ENCODE measurements at regions not wholly inside any gene's neighbourhood (a gene's known extent, or its start where the extent isn't known, plus 50 kb on each side); places are given as distances from the start of the nearest gene placed in this dataset.

DNA sequence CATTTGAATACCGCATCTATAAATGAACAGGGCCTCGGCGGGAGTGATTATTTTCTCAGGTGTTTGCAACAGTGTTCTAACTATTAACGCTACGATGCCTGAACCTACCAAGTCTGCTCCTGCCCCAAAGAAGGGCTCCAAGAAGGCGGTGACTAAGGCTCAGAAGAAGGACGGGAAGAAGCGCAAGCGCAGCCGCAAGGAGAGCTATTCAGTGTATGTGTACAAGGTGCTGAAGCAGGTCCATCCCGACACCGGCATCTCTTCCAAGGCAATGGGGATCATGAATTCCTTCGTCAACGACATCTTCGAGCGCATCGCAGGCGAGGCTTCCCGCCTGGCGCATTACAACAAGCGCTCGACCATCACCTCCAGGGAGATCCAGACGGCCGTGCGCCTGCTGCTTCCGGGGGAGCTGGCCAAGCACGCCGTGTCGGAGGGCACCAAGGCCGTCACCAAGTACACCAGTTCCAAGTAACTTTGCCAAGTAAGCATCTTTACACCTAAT, 70.9 kb downstream of the HFE start:
- H3K9me3 ChIP-seq = no peaks in the 10 kb centered on the region
- intact Hi-C loops (cut with DNase I) = loop anchor here in 7 of 10 donors (1.0 to 5.0 kb wide), 7 partner anchors 39 to 128 kb away; a partner anchor contains a TSS
- TF ChIP-seq, protein P1, sequence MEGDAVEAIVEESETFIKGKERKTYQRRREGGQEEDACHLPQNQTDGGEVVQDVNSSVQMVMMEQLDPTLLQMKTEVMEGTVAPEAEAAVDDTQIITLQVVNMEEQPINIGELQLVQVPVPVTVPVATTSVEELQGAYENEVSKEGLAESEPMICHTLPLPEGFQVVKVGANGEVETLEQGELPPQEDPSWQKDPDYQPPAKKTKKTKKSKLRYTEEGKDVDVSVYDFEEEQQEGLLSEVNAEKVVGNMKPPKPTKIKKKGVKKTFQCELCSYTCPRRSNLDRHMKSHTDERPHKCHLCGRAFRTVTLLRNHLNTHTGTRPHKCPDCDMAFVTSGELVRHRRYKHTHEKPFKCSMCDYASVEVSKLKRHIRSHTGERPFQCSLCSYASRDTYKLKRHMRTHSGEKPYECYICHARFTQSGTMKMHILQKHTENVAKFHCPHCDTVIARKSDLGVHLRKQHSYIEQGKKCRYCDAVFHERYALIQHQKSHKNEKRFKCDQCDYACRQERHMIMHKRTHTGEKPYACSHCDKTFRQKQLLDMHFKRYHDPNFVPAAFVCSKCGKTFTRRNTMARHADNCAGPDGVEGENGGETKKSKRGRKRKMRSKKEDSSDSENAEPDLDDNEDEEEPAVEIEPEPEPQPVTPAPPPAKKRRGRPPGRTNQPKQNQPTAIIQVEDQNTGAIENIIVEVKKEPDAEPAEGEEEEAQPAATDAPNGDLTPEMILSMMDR (IDR thresholded peaks at IDR 0.05) = no peak
- TF ChIP-seq POLR2A (IDR thresholded peaks at IDR 0.05) = peak; percentile 63 to 99
- peak overlapping the region; percentile 8 to 98 (median 95) for H3K27ac ChIP-seq
- DNase-seq (peak; percentile 70 to 83 (median 81)), ATAC-seq (peak; percentile 3 to 17 (median 14))
- WGBS, 4 donors = 0 to 1% (median 0%) methylated on average over 18 to 30 of the region's 30 CpGs
- H3K4me3 ChIP-seq = peak overlapping the region; percentile 35 to 94 (median 78)
- H3K4me1 ChIP-seq = peaks cover 0 to 30% (median 11%) of the 10 kb centered on the region in 12 donors
- no peaks in the 10 kb centered on the region for H3K27me3 ChIP-seq
- peaks cover 0 to 4% (median 0%) of the 10 kb centered on the region in 9 donors for H3K36me3 ChIP-seq

DNA sequence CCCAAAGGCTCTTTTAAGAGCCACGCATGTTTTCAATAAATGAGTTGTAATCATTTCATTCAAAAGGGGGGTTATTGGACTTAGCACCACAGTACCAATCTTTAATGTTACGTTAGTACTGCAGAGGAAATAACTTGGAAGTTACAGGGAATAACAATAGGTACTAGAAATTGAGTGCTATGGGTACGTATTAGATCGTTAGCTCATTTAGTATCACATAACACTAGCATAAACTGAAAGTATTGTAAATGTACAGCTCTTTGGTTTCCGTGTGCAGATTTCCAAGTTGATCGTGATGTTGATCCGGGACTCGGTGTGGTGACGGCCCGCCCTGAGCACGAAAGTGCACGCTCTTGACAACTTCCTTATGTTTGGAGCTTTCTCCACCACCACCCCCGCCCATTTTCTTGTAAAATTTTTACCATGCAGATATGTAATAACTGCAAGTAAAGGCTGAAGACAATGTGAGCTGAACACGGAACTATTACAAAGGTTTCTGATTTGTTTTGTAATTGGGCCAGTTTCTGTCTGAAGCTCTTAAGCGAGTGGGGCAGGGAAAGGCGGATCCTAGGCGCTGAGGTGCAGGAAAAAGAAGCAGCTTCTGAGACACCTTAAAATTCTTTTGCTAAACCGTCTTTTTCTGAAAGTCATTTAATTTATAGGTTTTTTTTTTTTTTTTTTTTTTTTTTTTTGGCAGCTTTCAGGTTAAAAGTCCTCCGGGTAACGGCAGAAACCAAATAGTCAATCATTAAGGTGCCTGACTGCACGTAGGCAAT, 71.5 kb downstream of the HFE start:
- intact Hi-C loops (cut with DNase I) = loop anchor here in 7 of 10 donors (1.0 to 5.0 kb wide), 7 partner anchors 39 to 128 kb away; a partner anchor contains a TSS
- WGBS, 4 donors = 0 to 1% (median 0%) methylated on average over 21 of the region's 21 CpGs

DNA sequence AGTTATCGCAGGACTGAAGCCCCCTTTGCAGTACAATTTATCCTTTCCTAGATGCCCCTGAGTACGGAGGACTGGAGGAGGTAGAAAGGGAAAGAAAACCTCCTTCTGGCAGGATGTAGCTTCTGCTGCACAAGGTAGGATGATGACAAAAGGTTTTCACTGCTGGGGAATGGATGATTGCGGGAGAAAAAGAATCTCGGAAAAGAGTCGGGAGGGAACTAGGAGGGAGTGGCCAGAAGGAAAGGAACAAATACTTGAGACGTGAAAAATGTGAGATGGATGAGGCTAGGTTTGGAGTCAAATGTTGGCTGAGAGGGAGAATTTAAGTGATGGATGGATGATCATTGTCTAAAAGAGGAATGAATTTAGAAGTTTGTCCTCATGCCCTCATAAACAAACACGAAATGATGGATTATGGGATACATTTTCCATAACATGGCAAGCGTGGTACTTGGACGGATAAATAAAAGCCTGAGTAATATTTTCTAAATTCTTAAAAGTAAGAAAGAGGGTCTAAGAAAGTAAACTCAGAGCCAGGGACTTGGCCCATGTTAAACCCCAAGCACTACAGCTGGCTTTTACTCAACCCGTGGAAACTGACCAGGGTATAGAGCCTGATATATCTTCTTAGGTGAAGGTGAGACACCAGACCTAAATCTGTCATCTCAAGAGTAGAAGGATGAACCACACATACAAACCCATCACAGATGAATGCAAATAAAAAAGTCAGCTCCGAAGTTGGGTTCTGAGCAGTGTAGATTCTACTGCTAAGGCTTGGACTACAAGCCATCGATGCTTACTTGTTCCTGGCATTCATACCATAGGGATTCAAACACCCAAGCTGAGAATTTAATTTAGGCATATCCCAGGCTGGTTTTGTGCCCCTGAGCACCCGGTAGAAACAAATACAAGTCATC, 72.4 kb downstream of the HFE start:
- H3K27ac ChIP-seq = peak overlapping the region in 11 of 12 donors; percentile 79 to 98 (median 95)
- H3K36me3 ChIP-seq = peaks cover 0 to 15% (median 2%) of the 10 kb centered on the region in 9 donors
- H3K9me3 ChIP-seq = no peaks in the 10 kb centered on the region
- no peak for DNase-seq
- peaks cover 0 to 30% (median 11%) of the 10 kb centered on the region in 12 donors for H3K4me1 ChIP-seq
- H3K27me3 ChIP-seq = no peaks in the 10 kb centered on the region
- ATAC-seq = no peak
- TF ChIP-seq, protein P1 (IDR thresholded peaks at IDR 0.05) = no peak
- no peak for TF ChIP-seq POLR2A (IDR thresholded peaks at IDR 0.05)
- 23 to 31% (median 28%) methylated on average over 13 of the region's 13 CpGs for WGBS, 4 donors
- intact Hi-C loops (cut with DNase I) = loop anchor here in 7 of 10 donors (2.0 to 5.0 kb wide), 6 partner anchors 38 to 127 kb away; a partner anchor contains a TSS
- H3K4me3 ChIP-seq = peak overlapping the region; percentile 35 to 94 (median 78)

More for the DNA sequence above, 71.5 kb downstream of the HFE start:
- TF ChIP-seq POLR2A (IDR thresholded peaks at IDR 0.05) = no peak
- TF ChIP-seq, protein P1 (IDR thresholded peaks at IDR 0.05) = no peak
- H3K9me3 ChIP-seq = no peaks in the 10 kb centered on the region
- H3K4me1 ChIP-seq = peaks cover 0 to 30% (median 11%) of the 10 kb centered on the region in 12 donors
- peak in 3 of 4 donors; percentile 14 to 30 (median 25) for ATAC-seq
- H3K36me3 ChIP-seq = peaks cover 0 to 9% (median 0%) of the 10 kb centered on the region in 9 donors
- H3K27ac ChIP-seq = peak overlapping the region; percentile 8 to 98 (median 95)
- no peaks in the 10 kb centered on the region for H3K27me3 ChIP-seq
- DNase-seq = peak; percentile 60 to 75 (median 66)
- H3K4me3 ChIP-seq = peak overlapping the region; percentile 35 to 94 (median 78)
